Activated CD4-positive, alpha-beta T cell treated with anti-CD3 and anti-CD28 coated beads, Interleukin-2, Interleukin-6, amounts not matched to agents 100 ng/mL and 50 ng/mL, durations not matched to agents 16 hours and 8 hours (primary cell): ENCODE measurements at regions not wholly inside any gene's neighbourhood (a gene's known extent, or its start where the extent isn't known, plus 50 kb on each side); places are given as distances from the start of the nearest gene placed in this dataset.

Experiments
- DNase-seq: peaks from one replicate; pipeline ENCODE4 v3.0.0-alpha.2; 2020

DNA sequence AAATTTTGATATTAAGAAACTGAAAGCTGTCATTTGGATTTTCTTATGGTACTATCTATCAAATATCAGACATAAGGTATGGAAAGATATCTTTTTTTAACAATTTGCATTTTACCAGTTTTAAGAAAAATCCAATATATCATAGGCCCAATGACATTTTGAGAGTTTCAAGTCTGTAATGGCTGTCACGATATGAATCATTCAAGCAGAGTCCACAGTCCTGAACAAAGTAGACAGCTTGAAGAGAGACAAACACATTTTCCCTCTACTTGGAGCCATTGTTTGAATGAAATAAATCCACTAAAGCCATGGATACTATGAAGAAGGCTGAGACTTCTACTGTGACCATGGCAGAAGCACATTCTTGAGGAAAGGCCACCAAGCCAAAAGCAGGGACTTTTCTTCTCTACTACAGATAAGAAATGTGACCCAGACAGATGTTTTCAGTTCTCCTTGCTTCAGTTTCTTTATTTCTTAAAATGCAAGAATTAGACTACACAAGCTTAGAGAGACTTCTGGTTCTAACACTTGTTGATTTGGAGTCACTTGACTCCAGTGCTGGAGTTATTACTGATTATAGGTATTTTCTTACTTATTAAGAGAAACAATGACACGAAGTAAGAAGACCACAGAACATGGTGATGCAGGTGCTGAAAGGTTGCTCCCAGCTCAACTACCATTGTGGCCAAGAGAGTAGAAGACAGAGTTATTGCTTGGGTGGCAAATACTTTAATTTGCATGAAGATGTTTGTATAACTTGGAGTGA lies 429.1 kb downstream of the KIF20B start:
- DNase-seq: no peak

DNA sequence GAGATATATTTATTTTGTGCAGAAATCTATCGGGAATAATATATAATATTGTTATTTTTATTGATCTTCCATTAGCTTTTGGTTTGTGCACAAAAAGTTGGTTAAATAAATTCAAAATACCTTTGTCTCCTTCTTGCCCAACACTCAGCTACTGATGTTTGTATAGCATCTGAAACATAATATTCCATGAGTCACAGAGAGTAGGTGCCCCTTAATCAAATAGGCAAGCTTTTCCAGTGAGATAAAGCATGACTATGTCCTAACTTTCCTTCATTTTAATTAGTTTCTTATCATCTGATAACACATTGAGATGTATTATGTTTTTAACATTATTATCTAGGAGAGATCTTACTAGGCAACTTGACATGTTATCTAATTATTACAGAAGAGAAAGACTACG lies 432.2 kb downstream of the KIF20B start:
- no peak for DNase-seq

DNA sequence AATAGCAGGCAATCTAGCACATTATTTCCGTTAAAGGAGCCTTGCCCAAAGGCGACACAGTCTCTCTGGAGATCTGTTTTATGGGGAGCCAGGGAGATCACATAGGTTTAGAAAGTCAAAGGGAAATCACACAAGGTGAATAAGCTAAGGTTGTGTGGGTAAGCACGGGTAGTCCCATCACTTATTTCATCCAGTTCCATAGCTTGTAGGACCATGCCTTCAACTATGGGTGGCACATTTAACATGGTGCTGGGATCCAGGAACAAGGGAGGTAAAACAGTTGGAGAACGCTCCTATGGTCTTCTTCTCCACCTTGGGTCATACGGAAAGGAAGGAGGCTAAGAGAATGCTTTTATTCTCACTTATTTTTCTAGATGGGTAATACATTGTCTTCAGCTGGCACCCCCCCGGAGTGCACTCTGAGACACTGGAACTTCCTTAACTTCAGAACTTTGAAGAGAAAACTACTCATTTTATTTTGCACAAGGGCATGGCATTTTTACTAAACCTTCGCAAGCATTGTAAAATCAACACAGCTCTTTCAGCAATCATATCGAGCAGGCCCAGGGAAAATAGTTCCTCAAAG lies 435.4 kb downstream of the KIF20B start:
- DNase-seq: peak; percentile 1

DNA sequence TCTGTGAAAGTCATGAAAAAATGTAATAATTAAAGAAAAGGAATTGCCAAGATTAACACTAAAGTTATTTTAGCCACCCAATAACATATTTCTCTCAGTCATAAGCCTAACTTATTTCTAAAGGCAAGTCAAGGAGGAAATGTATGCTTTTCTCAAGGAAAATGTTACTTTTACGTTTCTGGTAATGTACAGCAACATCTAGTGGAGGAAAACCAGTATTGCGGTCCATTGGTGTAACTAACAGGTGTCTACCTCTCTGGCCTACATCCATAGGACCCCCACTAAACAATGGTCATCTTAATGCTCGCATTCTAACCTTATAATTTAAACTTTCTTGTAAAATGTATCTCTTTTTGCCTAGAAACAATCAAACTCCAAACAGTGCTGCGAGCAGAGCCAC lies 437.5 kb downstream of the KIF20B start:
- DNase-seq: peak; percentile 12

DNA sequence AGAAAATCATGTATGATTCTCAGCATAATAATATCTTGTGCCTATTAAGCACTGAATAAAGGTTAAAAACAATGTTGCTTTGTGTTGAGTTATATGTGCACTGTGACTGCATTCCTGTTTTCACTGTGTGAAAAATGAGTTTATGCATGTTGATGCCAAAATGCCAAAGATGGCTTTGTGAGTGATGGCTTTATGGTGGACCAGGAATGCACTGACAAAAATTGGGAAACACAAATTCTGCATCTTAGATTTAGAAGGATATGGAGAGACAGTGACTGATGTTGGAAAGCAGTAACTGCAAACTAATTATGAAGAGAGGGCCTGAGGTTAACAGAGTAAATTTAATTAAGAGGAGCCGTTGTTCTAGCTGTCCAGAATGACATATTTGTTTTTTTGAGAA lies 440.4 kb downstream of the KIF20B start:
- DNase-seq: no peak

DNA sequence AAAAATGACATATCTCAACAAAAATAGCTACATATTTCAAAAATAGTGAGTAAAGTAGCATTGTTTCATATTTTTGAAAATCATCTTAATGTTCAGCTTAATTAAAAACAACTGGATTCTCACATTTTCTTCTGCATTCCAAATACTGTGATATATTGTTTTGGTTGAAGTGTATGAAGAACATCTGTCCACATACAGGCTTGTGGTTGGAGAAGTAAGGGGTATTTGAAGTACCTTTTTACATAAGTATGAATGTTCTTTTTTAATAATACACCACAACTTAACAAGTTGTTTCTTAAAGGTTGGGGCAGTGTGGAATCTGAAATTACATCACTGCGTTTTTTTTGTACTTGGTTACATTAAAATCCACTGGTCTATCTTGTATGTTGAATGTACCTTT lies 442.5 kb downstream of the KIF20B start:
- DNase-seq: no peak

DNA sequence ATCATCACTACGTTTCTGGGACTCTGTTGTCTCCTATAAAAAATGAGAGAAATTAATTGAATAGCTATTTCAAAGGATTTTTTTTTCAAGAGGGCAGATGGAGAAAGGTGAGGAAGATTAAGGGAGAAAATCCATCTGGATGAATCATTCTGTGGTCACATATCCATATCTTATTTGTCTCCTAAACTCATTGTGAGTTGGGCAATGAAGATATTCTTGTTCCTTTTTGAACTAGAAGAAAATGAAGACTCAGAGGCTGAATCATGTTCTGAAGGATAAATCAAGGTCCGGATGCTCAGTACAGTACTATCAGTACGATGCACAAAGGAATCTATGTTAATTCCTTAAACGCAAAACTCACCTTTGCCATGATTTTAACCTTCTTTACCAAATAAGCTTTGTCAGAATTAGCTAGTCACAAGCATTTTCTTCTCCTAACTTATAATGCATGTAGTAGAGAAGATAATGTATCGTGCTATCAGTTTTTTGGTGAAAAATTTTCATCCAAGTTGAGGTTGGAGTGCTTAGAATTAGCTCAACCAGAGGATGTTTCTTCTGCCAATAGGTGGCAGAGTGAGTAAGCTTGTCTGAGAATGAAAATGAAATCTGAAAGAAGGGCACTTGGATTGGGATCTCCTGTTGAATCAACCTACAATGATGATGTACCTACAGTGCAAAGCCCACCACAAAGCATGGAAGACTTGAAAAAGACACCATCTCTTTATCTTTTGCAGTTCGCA lies 446.9 kb downstream of the KIF20B start:
- DNase-seq: peak; percentile 3

DNA sequence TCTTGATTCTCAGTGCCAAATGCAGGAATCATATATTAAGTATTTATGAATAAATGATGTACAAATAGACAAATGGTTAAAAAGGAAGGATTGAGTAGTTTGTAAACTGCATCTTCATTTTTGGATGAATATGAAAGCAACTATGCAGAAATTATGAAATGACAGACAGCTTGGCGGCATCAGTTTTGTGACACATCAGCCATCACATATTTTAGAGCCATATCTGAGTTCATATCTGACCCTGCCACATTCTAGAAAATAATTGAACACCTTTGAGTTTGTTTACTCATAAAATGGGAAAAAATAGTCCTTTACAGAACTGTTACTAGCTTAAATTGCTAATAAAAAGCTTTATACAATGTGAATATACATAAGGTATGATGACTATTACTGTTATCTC lies 448.2 kb downstream of the KIF20B start:
- DNase-seq: no peak

DNA sequence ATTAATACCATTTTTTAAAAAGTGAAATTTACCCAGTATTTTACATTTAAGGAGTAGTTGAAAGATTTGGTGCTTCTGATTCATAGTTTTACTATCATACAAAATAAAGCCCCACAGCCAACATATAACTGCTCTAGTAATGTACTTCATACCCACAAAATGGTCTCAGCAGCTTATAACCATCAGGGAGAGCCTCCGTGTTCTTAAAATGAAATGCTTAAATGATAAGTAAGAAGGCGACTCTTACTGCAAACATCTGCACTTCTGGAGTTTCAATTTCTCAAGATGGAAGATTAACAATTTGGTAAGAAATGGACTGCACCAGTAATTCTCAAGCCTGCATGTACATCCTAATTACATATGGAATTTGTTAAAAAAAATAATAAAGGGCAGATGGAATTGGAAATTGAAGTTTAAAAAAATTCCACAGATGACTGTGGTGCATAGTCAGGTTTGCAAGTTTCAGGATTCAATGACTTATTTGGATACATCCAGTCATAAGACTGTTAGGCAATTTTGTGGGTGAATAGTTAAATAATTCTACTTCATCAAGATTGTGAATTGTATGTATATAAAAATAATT lies 461.0 kb downstream of the KIF20B start:
- no peak for DNase-seq

DNA sequence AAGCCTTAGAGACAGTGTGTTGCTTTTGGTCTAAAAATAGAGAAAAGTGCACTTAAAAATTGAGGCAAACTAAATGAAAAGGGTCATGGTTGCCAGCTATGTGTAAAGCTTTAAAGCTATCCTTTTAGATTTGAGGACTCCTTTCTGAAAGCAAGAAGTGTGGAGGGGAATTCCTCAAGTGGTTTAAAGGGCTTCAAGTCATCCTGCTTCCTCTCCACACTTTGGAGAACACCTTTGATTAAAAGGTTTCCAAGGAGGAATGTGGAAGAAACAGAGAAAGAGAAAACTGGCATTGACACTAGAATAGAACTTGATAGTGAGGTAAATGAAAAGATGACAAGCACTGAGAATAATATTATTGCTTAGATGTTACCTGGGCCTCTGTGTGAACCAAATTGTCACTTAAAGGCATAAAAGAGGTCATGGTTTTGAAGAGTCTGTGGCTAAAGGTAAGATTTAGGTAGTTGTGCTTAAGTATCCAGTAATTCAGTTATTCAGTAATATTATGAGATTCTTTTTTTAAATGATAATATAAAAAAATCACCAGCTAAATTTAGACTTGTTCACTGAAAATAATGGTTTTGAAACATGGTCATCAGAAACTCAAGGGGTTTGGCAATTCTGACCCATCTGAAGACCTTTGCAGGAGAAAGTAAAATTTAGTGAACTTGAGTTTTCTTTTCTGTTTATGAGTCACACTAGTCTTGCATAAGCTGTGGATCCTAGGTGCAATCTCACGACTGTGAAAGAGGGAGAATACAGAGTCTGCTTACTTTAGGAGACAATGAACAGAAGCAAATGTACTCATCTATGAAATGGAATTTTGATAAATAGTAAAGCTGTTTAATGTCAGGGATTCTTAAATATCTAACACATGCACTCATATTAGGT lies 466.0 kb downstream of the KIF20B start:
- DNase-seq: no peak

DNA sequence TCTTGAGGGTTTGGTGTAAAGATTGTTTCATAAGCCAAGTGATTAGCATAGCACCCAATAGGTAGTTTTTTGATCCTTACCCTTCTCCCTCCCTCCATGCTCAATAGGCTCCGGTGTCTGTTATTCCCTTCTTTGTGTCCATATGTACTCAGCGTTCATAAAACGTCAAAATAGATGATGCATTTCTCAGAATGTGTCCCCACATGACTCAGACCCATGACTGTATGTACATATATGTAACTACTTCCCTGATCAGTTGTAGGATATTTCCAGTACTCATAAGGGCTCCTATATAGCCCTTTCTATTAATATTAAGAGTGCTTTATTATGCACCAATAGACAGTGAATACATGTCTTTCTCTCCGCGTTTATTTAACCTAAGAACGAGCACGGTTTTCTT lies 466.9 kb downstream of the KIF20B start:
- DNase-seq: no peak

DNA sequence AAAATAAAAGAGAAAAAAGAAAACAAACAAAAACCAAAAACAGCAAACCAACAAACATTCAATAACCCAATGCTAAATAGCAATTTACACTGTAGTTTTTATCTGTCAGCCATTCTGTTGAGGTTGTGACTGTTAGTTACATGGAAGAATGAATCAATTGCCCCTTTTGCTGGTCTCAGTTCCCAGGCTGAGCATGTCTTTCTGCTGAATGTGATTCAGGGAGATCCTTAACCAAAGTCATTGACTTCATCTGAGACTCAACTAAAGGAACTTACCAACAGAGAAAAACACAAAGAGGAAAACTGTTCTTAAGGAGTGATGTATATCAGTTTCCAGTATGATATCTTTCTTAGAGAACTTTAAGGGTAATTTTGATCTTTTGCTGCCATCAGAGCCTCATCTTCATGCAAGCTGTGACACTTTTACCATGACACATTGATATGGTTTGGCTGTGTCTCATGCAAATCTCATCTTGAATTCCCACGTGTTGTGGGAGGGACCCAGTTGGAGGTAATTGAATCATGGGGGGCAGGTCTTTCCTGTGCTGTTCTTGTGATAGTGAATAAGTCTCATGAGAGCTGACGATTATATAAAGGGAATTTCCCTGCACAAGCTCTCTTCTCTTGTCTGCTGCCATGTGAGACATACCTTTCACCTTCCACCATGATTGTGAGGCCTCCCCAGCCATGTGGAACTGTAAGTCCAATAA lies 469.8 kb downstream of the KIF20B start:
- no peak for DNase-seq

DNA sequence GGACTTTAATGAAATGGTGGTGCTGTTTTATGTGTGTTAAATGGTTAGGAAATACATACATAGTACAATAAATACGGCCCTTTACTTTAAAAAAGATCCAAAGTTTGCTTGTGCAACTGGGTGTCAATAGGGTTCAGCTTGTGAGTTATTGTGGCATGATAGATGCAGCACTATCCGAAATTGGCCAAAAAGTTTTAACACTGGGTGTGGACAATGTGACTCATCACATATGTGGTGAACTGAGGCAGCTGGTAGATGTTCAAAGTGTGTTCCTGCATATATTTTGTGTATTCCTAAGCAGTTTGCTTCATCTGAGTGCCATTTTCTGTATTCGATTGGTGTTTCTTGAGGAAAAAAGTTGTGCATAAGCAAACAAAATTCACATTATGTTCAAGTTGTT lies 473.1 kb downstream of the KIF20B start:
- DNase-seq: no peak

DNA sequence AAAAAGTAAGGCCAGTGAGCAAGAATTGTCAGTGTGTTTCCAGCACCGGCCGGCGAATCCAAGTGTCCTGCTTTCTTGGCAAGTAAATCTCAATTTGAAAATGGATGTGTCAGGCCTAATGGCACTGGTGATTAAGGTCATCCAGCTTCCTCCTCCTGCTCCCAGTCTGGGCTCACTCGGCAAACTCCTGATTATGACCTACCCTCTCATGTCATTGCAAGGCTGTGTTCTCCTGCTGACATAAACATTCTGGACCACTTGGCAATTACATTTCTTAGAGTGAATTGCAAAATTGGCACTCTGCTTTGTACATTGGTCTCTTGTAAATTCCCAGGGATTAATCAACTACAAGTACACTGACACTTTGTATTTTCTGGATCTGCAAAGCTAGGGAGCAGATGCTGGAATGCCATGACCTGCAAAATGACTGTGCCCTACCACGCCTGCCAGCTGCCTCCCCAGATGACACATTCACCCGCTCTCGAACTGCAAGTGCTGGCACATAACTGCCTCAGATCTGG lies 473.8 kb downstream of the KIF20B start:
- DNase-seq: no peak

DNA sequence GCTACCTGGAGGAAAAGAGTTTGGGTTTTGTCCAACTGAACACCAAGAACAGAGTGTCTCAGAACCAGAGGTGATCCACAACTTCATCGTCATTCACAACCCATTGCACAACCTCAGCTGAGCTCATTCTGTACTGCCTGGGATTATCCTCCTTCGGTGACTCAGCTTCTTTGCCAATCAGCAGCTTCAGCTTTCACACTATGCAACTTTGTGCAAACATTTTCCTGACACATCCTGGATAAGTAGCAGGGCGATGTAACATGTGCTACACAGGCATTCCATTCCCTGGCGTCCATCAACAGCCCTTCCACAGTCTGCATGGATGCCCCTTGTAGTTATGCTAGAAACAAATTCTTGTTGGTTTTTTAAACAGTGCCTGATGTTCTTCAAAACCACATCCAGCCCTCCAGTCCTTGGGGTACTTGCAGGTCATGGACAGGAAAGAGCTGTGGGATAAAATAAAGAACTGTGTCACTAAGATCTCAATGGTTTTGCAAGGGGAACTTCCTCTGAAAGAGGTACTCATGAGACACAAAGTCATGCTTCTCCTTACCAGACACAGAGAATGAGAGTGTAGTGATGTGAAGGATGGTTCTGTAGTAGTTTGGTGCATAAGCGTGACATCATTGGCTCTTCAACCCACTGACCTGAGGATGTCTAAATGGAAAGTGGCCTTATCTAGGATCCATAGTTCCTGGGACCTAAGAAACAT lies 478.5 kb downstream of the KIF20B start:
- no peak for DNase-seq

DNA sequence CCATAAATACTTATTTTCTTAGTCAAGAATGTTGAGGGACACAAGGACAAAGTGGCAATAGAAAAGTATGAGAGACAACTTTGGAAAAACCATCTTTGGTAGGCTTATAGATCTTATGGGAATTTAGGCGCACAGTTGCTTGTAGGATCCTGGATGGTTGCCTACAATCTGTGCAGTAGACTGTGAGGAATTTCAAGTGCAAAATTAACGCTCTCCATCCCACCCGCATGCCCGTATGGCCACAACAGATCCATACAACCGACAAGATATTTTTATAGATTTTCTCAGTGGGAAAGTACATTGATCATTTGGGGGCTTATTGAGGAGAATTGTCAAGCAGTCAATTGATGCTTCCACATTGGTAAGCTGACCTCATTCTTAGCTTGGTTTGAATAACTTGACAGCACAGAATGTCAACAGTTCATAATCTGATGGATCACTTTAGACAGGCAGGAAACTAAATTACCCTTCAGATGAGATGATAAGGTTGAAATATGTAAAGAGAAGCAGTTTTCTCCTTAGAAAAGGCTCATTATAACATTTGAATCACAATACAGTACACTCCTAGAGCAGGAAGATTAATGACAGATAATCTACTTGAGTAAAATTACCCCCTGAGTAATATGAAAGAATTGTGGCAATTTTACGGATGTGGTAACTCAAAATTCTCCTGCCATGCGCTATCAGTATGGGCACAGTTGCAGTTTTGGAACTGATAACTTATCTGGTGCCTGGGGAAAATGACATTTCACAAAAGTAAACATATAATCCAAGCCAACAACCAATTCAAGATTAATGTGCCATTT lies 479.7 kb downstream of the KIF20B start:
- DNase-seq: no peak

DNA sequence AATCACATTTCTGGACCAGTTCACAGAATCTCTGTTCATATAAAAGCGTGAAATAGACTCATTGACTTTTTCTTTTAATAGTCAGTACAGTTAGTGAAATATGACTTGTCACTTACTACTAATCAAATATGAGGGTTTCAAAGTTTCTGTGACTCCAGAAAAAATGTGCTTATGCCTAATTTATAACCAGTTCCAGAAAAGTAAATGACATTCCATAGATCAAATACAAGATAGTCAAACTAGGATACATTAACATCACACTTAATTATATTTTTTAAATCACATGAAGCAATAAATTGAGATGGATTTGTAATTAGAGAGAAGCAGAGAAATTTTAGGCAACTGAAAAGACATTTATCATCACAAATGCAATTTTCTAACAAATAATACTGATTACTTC lies 491.4 kb downstream of the KIF20B start:
- no peak for DNase-seq

DNA sequence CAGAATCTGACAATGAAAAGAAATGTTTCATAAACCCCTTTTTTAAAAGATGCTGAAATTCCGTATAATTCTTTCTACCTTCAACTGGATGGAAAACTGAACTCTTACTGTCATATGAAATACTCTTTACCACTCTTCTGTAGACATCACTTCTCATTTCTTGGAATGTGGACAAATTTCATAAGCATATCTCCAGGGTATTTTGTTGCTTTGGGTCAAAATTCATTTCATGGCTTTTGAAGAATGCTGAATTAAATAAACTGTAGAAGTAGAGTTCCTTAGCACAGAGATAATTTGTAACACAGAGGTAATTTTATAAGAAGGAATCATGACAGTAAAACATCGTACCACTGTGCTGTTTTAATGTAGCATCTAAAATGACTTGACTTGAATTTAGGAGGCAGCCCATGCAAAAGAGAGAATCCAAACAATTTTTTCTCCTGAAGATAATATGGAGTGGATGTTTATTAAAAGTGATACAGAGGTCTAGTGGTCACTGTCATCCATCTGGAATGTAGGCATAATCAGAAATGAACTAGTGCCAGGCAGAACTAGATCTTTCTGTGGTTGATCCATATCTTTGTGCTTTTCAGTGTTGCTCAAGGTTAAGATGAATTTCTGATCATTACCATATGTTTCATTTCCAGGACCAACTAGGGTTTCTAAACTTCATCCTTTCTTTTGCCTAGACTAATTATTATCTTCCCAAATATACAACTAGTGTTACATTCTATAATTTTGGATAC lies 492.0 kb downstream of the KIF20B start:
- DNase-seq: no peak

DNA sequence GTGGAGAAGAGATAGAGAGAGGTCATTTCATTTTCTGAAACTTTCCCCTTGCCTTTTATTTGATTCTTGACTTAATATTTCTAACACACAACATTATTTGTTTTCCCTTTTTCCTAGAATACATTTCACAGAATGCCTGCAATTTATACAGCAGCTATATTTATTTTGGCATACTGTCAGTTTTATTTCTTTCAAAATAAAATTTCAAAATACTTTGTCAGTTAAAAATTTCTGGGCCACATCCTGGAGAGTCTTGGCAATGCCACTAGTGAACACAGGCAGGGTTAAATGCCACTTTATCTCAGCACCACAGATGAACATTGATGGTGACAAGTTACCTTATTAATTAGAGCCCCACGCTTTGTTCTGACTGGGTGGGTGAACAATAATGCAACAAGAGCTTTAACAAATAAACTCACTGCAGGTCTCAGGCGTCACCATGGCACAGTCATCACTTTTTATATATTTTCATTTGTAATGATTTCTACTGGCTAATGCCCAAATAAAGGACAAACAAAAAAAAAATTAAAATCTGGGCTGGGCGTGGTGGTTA lies 494.0 kb downstream of the KIF20B start:
- DNase-seq: no peak
